Activated naive CD4-positive, alpha-beta T cell treated with anti-CD3 and anti-CD28 coated beads, Interleukin-2, amount 10 ng/mL, durations not matched to agents 7 days and 5 days (primary cell): ENCODE measurements at regions not wholly inside any gene's neighbourhood (a gene's known extent, or its start where the extent isn't known, plus 50 kb on each side); places are given as distances from the start of the nearest gene placed in this dataset.
"Not testable (repeated sequence)": the region's sequence is repeated elsewhere in the genome, so short reads cannot be mapped to it uniquely, and the experiment has no call there.

Experiments
- CTCF ChIA-PET: fragments of 350-600 bp; sonication (Branson Sonifier 250); formaldehyde crosslinking; loops from one replicate; lab custom pipeline; 2021; ENCODE audit warnings: antibody characterized with exemption; lab: Charles Lee
- DNase-seq: peaks from one replicate; pipeline ENCODE4 v3.0.0-alpha.2; 2020
- H3K27ac Mint-ChIP-seq: one replicate; pipeline ENCODE4 v1.8.0; 2021; ENCODE audit warnings: mild to moderate bottlenecking, moderate library complexity, mixed read lengths
- H3K27me3 Mint-ChIP-seq: one replicate; pipeline ENCODE4 v1.8.0; 2021; ENCODE audit warnings: mild to moderate bottlenecking, mixed read lengths
- H3K36me3 Mint-ChIP-seq: one replicate; pipeline ENCODE4 v1.8.0; 2021; ENCODE audit warnings: mixed read lengths
- H3K4me1 Mint-ChIP-seq: one replicate; pipeline ENCODE4 v1.8.0; 2021; ENCODE audit warnings: mixed read lengths
- H3K4me3 Mint-ChIP-seq: one replicate; pipeline ENCODE4 v1.8.0; 2021; ENCODE audit warnings: mild to moderate bottlenecking, moderate library complexity, mixed read lengths
- H3K9me3 Mint-ChIP-seq: one replicate; pipeline ENCODE4 v1.8.0; 2021; ENCODE audit warnings: mixed read lengths

- Mint-ChIP-seq H3K4me3 (no peak overlapping the region), H3K27me3 (no peaks in the 10 kb centered on the region), H3K27ac (no peak overlapping the region), H3K9me3 (no peaks in the 10 kb centered on the region), H3K4me1 (no peaks in the 10 kb centered on the region), H3K36me3 (no peaks in the 10 kb centered on the region)
- CTCF ChIA-PET = no interaction called here
- no peak for DNase-seq
These were observed 148.4 kb upstream of the FOXA2 start for GRCh38 chr20:22732751-22733150.

- H3K4me3 Mint-ChIP-seq, H3K9me3 Mint-ChIP-seq, H3K27ac Mint-ChIP-seq, H3K27me3 Mint-ChIP-seq, H3K36me3 Mint-ChIP-seq, DNase-seq, H3K4me1 Mint-ChIP-seq: not testable (repeated sequence)
- CTCF ChIA-PET = interaction anchor here (0.7 to 1.3 kb wide), 2 partner anchors 16 to 43 kb away, joined by 3 read pairs; no protein-coding TSS in a partner anchor
These were observed 150.7 kb upstream of the FOXA2 start for GRCh38 chr20:22734946-22735647.

- CTCF ChIA-PET = no interaction called here
- no peaks in the 10 kb centered on the region for H3K4me1 Mint-ChIP-seq
- H3K27ac Mint-ChIP-seq = no peak overlapping the region
- H3K27me3 Mint-ChIP-seq = no peaks in the 10 kb centered on the region
- H3K36me3 Mint-ChIP-seq = no peaks in the 10 kb centered on the region
- H3K9me3 Mint-ChIP-seq = no peaks in the 10 kb centered on the region
- no peak overlapping the region for H3K4me3 Mint-ChIP-seq
- DNase-seq = no peak
These were observed 156.5 kb upstream of the FOXA2 start for GRCh38 chr20:22740829-22741228.

- no peak for DNase-seq
- no peak overlapping the region for H3K4me3 Mint-ChIP-seq
- H3K27me3 Mint-ChIP-seq = no peaks in the 10 kb centered on the region
- H3K9me3 Mint-ChIP-seq = peaks cover 3% of the 10 kb centered on the region
- H3K36me3 Mint-ChIP-seq = no peaks in the 10 kb centered on the region
- no peak overlapping the region for H3K27ac Mint-ChIP-seq
- CTCF ChIA-PET = no interaction called here
- no peaks in the 10 kb centered on the region for H3K4me1 Mint-ChIP-seq
These were observed 160.2 kb upstream of the FOXA2 start for GRCh38 chr20:22744341-22745193.

- CTCF ChIA-PET = no interaction called here
- Mint-ChIP-seq H3K9me3 (peaks cover 3% of the 10 kb centered on the region), H3K4me1 (no peaks in the 10 kb centered on the region)
These were observed 160.8 kb upstream of the FOXA2 start for GRCh38 chr20:22745194-22745500.

GRCh38 chr20:22746957-22747356, 162.6 kb upstream of the FOXA2 start:
- H3K4me3 Mint-ChIP-seq = no peak overlapping the region
- DNase-seq = no peak
- no peaks in the 10 kb centered on the region for H3K27me3 Mint-ChIP-seq
- peaks cover 3% of the 10 kb centered on the region for H3K9me3 Mint-ChIP-seq
- CTCF ChIA-PET = no interaction called here
- no peak overlapping the region for H3K27ac Mint-ChIP-seq
- no peaks in the 10 kb centered on the region for H3K4me1 Mint-ChIP-seq
- H3K36me3 Mint-ChIP-seq = no peaks in the 10 kb centered on the region

More at GRCh38 chr20:22745194-22745500, 160.8 kb upstream of the FOXA2 start:
- no peak overlapping the region for H3K27ac Mint-ChIP-seq
- H3K27me3 Mint-ChIP-seq = no peaks in the 10 kb centered on the region
- H3K4me3 Mint-ChIP-seq = no peak overlapping the region
- no peaks in the 10 kb centered on the region for H3K36me3 Mint-ChIP-seq
- no peak for DNase-seq

- Mint-ChIP-seq H3K27ac (no peak overlapping the region), H3K27me3 (no peaks in the 10 kb centered on the region), H3K36me3 (no peaks in the 10 kb centered on the region), H3K4me3 (no peak overlapping the region), H3K4me1 (no peaks in the 10 kb centered on the region), H3K9me3 (peaks cover 3% of the 10 kb centered on the region)
- CTCF ChIA-PET = no interaction called here
- no peak for DNase-seq
These were observed 168.0 kb upstream of the FOXA2 start for GRCh38 chr20:22752324-22752723.

GRCh38 chr20:22757424-22758183, 173.2 kb upstream of the FOXA2 start:
- Mint-ChIP-seq H3K27ac (no peak overlapping the region), H3K36me3 (no peaks in the 10 kb centered on the region), H3K4me3 (no peak overlapping the region), H3K4me1 (no peaks in the 10 kb centered on the region), H3K9me3 (peaks cover 7% of the 10 kb centered on the region), H3K27me3 (no peaks in the 10 kb centered on the region)
- DNase-seq = no peak
- CTCF ChIA-PET = interaction anchor here (0.8 kb wide), 1 partner anchor 66 kb away, joined by 3 read pairs; no protein-coding TSS in a partner anchor

- Mint-ChIP-seq H3K4me3 (no peak overlapping the region), H3K27me3 (no peaks in the 10 kb centered on the region), H3K36me3 (no peaks in the 10 kb centered on the region), H3K4me1 (no peaks in the 10 kb centered on the region), H3K9me3 (peaks cover 7% of the 10 kb centered on the region), H3K27ac (no peak overlapping the region)
- CTCF ChIA-PET = no interaction called here
- no peak for DNase-seq
These were observed 174.4 kb upstream of the FOXA2 start for GRCh38 chr20:22758815-22759214.

GRCh38 chr20:22762576-22763256, 178.3 kb upstream of the FOXA2 start:
- no peak for DNase-seq
- H3K4me1 Mint-ChIP-seq = no peaks in the 10 kb centered on the region
- no peaks in the 10 kb centered on the region for H3K27me3 Mint-ChIP-seq
- H3K4me3 Mint-ChIP-seq = no peak overlapping the region
- CTCF ChIA-PET = no interaction called here
- peaks cover 7% of the 10 kb centered on the region for H3K9me3 Mint-ChIP-seq
- H3K27ac Mint-ChIP-seq = no peak overlapping the region
- H3K36me3 Mint-ChIP-seq = no peaks in the 10 kb centered on the region

- Mint-ChIP-seq H3K9me3 (peaks cover 7% of the 10 kb centered on the region), H3K4me1 (no peaks in the 10 kb centered on the region), H3K27ac (no peak overlapping the region), H3K27me3 (no peaks in the 10 kb centered on the region), H3K4me3 (no peak overlapping the region), H3K36me3 (no peaks in the 10 kb centered on the region)
- CTCF ChIA-PET = no interaction called here
- no peak for DNase-seq
These were observed 179.0 kb upstream of the FOXA2 start for GRCh38 chr20:22763257-22763906.

GRCh38 chr20:22768266-22769178, 184.2 kb upstream of the FOXA2 start:
- no peak overlapping the region for H3K27ac Mint-ChIP-seq
- no peak for DNase-seq
- H3K4me1 Mint-ChIP-seq = no peaks in the 10 kb centered on the region
- H3K36me3 Mint-ChIP-seq = no peaks in the 10 kb centered on the region
- no peak overlapping the region for H3K4me3 Mint-ChIP-seq
- H3K9me3 Mint-ChIP-seq = no peaks in the 10 kb centered on the region
- CTCF ChIA-PET = no interaction called here
- no peaks in the 10 kb centered on the region for H3K27me3 Mint-ChIP-seq

GRCh38 chr20:22770241-22770800, 185.9 kb upstream of the FOXA2 start:
- DNase-seq = no peak
- H3K4me1 Mint-ChIP-seq = no peaks in the 10 kb centered on the region
- CTCF ChIA-PET = no interaction called here

More at GRCh38 chr20:22770241-22770800, 185.9 kb upstream of the FOXA2 start:
- Mint-ChIP-seq H3K4me3 (no peak overlapping the region), H3K27ac (no peak overlapping the region), H3K9me3 (no peaks in the 10 kb centered on the region), H3K36me3 (no peaks in the 10 kb centered on the region), H3K27me3 (no peaks in the 10 kb centered on the region)
